ENCODE measurements at regions not wholly inside any gene's neighbourhood (a gene's known extent, or its start where the extent isn't known, plus 50 kb on each side); places are given as distances from the start of the nearest gene placed in this dataset.
"Not testable (repeated sequence)": the region's sequence is repeated elsewhere in the genome, so short reads cannot be mapped to it uniquely, and the experiment has no call there.

DNA sequence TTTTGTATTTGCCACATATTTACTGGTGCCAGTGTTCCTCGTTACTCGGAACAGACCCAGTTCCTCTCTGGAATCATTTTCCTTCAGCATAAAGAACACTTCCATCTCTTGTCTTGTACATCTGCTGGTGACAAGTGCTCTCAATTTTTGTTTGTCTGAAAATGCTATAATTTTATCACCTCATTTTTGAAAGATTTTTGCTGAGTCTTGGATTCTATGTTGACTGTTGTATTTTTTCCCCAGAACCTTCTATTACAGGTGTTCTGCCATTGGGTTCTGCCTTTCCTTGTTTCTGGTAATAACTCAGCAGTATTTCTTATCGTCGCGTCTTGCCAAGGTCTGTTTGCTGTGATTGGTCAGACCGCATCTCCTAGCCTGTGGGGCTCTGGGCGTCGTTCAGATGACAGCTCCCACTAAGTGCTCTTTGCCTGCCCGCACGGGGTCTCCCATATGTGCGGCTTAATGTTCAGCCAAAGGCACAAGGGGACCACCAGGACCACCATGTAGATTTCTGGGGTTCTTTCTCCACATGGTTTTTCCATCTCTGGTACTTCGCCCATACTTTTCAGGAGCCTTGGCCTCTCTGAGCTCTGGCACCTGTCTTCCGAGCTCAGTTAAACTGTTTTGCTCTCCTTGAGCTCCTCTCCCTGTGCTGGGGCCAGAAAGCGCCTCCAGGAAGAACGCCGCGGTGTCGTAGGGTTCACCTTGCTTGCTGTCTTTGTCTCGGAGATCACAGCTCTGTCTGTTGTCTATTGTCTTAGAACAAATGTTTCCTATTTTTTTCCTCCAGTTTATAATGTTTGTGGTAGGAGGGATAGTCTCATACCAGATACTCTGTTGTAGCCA, 80.0 kb downstream of the METRNL start:
- no peak for DNase-seq

DNA sequence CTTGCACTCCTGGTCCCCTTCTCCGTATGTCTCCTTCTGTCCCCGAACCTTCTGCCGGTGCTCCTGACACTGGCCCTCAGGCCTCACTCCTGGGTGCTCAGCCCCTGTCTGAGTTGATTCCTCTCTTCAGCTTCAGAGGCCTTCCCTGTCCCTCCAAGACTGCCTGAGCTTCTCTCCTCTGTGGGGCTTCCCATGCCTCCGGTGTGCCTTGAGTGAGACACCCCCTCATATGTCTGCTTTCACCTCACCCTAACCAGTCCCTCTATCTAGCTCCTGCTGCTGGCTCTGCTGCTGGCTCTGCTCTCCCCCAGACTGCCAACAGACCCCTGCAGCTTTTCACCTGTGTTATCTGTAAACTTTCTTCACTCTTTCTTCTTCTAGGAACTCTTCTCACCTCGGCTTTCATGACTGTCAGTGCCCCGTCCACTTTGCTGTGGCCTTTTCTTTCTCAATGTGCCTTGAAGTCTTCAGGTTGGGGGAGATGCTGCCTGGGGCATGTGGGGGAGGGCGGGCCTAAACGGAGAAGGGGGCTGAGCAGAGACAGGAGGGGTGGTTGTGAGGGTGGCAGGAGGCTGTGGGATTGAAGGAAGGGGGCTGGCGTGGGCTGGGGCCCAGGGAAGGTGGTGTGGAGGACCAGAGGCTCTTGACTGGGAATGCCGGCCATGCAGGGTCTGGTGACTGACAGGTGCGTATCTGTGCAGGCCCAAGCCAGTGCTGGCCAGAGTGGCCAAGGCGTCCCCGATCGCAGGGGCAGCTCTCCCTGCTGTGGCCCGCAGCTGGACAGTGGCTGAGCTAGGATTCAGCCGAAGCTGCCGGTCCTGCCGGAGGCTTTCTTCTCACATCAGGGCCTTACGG, 81.3 kb downstream of the METRNL start:
- no peak for DNase-seq

DNA sequence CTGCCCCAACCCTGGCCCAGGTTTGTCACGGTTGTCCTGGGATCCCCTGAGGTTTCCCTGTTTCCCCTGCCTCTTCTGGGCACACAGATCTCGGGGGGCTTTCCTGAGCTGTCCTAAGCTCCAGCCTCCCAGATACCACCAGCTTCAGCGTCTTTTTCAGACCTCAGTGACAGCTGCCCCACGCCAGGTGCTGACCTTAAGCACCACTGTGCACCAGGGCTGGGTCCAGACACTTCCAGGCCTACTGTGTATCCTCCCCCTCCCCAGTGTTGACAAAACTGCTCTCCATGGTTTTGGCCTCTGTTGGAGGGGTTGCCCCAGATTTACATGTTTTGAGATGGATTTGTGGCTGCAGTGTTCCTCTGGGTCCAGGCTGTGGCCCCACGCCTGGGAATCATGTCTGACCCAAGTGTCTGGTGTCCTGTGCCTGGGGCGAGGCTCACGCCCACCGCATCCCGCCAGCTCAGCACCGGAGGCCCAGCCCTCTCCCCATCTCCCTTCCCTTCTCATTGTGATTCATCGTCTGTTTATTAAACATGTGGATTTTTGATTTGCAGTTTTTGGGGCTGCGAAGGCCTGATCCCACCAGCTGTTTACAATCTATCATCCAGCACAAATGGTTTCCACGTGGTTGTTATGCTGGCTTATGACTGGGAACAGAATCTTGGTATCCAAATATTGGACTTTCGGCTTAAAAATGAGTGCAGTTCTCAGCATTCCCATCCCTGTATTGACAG, 82.1 kb downstream of the METRNL start:
- DNase-seq: no peak

DNA sequence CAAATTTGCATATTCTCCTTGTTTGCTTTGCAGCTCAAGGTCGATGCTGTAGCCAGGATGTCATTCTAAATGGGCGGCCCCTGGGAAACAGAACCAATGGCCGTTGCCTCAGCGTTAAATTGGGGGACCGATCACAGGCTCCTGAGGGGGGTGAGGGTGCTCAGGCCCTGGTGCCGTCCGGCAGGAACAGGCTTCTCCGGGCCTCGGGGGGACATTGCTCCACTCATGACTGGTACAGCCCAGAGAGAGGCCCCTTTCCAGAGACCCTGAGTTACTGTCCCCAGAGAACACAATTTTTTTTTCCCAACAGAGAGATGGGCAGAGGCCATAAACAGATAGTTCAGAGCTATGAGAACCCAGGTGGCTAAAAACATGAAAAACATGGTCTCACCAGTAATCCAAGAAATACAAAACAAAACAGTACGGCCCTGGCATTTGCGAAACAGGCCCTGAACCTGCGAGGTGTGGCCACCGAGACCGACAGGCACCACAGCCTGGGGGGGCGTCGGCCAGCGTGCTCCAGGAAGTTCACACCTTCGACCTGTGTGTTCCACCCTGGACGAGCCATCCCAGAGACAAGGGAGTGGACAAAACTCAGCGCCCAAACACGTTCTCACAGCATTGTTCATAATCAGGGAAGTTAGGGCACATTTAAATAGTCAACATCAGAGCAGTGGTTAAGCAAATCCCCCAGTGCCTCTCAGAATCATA, 82.8 kb downstream of the METRNL start:
- DNase-seq: no peak

DNA sequence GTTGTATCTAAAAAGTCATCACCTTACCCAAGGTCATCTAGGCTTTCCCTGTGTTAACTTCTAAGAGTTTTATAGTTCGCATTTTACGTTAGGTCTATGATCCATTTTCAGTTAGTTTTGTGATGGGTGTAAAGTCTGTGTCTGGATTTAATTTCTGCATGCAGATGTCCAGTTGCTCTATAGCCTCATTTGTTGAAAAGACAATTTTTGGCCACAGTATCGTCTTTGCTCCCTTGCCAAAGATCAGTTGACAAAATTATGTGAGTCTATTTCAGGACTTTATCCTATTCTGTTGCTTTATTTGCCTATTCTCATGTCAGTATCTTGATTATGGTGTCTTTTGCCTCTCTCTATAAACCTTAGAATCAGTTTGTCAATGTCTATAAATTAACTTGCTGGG, 85.1 kb downstream of the METRNL start:
- DNase-seq: no peak

DNA sequence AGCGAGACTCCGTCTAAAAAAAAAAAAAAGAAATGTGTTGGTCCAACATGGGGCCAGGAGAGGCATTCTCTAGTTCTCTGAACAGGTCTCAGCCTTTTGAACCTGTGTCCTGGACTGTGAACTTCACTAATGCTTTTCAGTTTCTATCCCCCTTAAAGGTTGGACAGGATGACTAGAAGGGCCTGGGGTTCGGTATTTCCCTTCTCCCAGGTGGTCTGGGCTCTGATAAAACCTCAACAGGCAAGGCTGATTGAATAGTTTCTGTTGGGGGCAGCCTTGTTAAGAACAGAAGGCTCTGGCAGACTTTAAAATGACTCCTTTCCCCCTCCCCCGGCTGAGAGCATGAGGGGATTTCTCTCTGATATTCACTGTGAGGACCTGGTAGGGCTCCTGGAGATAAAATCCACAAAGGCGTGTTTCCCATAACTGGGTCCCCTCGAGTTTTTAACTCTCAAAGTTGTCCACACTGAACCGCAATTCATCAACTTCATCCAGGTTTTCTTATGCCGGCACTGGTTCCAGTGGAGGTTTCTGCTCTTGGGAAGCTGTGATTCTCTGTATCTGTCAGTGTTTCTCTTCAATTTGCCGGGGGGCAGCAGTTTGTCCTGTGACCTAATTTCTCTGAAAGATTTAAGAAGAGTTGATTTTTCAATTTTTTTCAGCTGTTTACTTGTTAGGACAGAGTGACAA, 91.3 kb downstream of the METRNL start:
- no peak for DNase-seq

DNA sequence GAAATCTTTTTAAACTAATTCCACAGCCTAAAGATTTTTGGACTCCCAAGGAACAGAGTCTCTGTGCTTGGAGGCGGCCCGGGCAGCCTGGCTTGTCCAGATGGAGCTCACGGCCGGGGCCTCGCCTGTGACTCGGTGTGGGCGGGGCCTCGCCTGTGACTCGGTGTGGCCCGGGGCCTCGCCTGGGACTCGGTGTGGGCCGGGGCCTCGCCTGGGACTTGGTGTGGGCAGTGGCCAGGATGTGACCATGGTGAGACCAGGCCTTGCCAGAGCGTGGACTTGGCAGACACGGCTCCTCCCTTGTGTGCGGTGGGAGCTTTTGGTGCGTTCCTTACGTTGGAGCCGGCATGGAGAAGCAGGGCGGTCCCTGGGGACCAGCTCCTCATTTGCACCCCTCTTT, 92.3 kb downstream of the METRNL start:
- no peak for DNase-seq

DNA sequence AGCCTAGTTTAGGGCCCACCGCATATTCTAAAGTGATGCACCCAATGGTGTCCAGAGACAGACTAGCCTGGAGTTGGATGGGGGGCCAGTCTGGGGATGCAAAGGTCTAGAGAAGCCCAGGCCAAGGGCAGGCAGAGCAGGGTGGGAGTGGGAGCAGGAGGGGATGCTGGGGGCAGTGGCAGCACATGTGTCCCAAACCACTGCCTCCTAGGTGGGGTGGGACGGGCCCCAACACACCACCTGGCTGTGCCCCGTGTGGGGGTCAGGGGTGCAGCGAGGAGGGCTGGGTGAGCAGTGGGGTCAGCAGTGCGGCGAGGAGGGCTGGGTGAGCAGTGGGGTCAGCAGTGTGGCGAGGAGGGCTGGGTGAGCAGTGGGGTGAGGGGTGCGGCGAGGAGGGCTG, 92.7 kb downstream of the METRNL start:
- DNase-seq: not testable (repeated sequence)

DNA sequence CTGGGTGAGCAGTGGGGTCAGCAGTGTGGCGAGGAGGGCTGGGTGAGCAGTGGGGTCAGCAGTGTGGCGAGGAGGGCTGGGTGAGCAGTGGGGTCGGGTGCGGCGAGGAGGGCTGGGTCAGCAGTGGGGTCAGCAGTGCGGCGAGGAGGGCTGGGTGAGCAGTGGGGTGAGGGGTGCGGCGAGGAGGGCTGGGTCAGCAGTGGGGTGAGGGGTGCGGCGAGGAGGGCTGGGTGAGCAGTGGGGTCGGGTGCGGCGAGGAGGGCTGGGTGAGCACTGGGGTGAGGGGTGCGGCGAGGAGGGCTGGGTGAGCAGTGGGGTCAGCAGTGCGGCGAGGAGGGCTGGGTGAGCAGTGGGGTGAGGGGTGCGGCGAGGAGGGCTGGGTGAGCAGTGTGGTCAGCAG, 93.2 kb downstream of the METRNL start:
- DNase-seq: not testable (repeated sequence)

DNA sequence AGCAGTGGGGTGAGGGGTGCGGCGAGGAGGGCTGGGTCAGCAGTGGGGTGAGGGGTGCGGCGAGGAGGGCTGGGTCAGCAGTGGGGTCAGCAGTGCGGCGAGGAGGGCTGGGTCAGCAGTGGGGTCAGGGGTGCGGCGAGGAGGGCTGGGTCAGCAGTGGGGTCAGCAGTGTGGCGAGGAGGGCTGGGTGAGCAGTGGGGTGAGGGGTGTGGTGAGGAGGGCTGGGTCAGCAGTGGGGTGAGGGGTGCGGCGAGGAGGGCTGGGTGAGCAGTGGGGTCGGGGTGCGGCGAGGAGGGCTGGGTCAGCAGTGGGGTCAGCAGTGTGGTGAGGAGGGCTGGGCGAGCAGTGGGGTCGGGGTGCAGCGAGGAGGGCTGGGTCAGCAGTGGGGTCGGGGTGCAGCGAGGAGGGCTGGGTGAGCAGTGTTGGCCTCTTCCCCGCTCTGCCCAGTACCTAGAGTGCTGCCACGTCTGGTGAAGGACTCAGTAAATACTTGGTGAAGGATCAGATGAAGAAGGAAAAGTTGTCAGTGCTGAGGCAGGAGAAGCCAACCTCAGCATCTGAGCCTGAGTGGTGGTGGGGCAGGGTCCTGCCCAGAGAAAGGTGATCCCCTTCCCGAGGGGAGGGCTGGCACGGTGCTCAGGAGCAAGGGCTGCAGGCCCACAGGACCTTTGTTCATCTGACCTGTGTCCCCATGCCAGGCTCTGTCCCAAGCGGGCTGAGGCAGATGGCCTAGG, 93.9 kb downstream of the METRNL start:
- not testable (repeated sequence) for DNase-seq

DNA sequence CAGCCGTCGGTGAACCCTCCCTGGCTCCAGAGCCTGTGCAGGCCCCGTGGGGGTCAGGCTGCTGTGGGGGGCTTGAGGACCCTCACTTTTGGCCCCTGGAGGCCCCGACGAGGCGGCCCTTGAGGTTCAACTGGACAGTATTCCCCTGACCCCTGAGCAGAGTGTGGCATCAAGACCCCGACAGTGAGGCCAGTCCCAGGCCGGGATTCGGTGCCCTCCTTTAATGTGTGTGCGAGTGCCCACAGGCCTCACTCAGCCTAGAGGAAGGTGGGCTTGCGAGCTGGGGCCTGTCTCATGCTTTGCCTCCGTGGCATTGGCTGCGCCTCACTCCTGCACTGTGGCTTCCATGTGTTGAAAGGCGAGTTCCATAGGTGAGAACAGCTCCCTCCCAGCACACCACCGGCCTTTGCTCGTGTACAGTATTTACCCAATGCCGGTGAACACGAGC, 94.5 kb downstream of the METRNL start:
- DNase-seq: no peak

DNA sequence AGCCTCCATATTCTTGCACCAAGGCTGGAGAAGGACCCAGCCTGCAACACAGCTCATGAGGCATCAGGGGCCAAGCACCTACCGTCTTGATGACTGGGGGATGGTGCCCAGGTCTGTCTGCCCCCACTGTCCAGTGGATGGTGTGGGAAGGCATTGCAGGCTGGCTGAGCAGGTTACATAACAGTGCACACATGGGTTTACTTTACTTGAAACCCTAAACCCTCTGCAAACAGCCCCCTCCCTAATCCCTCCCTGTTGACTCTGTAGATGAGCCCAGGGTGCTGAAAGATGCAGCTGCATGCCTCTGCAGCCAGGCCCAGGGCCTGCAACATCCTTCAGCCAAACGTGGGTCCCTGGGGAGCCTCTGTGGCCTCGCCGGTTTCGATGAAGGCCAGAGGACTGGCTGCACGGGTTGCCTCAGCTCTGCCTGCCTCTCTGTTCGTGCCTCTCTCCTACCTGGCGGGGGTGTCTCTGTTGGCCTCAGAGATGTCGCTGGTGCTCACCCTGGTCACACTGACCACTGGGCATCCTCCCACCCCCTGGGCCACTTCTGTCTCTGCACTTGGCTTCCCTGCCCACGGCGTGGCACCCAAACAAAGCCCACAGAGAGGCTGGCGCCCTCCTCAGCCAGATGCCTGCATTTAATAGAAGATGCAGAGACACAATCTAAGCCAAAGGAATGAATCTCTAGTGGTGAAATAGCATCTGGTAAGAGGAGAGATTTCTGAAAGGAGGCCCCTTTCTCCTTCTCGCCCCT, 95.1 kb downstream of the METRNL start:
- DNase-seq: no peak

DNA sequence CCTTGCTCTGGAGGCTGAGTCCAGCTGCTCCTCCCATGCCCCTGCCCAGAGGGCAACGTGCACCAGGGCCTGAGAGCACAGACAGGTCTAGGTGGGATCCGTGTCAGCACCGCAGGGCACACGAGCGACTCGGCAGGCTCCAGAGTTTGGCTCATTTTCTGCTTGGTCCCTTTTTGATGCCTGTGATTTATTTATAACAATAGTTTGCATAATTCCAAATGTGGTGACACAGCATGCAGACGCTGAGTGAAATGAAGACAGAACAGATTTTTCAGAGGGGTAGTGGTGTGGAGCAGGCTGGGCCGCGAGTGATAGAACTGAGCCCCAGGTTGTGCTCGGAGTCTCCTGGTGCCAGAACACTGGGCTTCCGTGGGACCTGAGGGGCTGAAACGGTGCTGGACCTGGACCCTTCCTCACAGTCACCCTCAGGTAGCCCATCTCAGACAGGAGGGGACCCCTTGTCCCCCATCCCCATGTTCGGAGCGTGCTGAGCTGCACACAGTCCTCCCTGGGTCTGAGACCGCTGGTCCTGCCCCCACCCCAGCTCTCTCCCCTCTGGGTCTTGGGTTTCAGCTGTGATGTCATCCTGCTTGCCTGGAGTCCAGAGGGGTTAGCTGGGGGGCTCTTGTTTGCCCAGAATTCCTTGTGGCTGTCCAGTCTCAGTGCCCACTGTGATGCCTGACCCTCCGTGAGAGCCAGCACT, 95.9 kb downstream of the METRNL start:
- DNase-seq: no peak

DNA sequence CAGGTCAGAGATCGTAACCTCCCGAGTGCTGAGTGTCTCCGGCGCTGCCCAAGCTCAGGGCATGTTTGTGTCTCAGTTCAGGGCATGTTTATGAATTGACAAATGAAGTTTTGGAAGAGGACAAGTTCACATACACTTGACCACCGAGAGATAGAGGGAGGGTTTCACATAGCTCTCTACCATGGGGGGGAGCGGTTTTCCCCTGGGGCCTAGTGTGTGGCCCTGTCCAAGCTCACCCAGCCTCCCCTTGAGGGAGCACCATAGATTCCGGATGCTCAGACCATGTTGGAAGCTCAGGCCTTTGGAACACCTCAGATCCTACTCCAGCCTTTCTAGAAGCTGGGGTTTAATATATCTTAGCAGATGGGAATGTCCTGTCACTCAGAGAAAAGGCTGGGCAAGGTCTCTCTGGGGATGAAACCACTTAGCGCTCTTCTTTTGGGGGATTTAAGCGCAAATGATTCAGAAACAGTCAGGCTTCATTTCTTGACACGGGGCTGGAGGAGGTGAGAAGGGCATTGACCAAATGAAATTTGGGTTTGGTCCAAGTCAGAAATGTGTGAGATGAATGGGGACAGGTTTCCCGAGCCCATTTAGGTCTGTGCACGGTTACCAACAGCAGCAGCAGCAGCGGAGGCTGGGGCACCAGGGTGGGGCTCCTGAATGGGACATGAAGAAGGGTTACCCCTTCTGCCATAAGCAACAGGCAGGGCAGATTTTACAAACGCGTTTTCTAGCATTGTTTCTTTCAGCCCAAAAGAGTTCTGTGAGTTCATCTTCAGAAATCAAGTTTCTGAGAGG, 96.6 kb downstream of the METRNL start:
- DNase-seq: no peak

DNA sequence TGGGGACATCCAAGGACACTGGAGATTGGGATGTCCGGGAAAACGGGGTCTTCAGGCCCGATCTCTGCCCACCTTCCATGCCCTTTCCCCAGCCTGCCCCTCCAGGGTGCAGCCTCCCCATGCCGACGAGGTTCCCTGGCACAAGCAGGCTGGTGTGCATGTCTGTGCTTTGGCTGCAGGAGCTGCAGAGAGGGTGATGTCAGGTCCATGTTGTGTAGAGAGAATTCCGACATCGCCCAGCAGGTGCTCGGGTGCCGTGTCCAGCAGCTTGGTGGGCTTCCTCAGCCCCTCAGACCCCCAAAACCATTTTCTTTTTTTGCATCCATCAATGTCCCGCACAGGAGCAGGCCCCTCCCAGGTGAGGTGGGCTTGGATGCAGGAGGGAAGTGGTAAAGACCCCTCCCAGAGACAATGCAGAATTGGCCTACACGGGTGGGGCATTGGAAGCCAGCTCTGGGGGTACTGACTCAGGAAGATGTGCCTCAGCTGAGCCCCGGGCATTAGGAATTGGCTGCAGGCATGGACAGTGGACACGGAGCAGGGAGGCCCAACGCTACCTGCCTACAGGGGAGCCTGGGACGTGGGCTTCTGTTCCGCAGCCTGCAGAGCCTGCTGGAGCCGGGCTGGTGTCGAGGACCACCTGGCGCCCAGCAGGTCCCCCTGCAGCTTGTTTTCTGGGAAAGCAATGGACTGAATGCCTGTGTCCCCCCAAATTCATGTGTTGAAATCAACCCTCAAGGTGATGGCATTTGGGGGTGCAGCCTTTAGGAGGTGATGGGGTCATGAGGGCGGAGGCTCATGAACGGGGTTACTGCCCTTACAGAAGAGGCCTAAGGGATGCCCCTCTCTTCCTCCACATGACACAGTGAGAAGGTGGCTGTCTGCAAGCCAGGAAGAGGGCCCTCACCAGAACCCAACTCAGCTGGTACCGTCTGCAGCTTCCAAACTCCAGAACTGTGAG, 97.5 kb downstream of the METRNL start:
- DNase-seq: no peak

DNA sequence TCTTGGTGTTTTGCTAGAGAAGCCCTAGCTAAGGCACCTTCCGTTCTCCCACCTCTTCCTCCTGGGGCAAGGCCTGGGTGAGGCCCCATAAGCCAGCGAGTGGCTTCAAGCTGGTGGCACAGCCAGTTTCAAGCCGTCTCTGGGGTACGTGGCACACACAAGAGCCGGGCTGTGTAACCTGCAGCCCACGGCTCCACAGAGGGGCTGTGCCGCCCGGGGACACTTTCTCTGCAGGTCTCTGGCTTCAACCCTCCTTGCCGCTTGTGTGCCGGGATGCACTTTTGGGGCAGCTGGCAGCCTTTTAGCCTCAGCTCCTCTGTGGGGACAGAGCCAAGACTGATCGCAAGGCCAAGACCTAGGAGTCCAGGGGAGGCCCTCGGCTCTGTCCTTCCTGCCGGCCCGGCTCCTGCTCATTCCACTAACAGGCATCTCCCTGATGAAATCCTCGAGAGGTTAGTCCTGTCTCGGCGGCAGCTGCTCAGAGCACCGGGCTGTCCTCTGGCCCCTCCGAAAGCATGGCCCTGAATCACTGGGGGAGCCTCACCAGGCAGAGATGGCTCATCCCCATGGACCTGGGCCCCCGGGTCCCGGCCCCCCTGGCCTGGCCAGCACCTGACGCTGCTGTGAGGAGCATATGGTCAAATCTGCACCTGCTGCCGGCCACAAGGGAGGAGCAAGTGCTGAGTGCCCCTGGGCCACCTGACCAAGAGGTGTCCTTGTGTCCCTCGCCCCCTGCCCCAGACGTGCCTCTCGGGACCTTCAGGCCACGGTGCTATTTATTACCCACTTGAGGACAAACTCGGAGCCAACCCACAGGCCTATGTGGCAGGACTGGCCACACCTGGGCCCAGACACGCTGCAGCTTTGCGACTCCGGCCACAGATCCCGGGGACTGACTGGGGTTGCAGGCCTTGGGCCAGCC, 98.5 kb downstream of the METRNL start:
- no peak for DNase-seq
